Transverse colon (tissue), 4 donors: ENCODE measurements at regions not wholly inside any gene's neighbourhood (a gene's known extent, or its start where the extent isn't known, plus 50 kb on each side); places are given as distances from the start of the nearest gene placed in this dataset.

ENCODE experiments used
- DNase-seq: peaks from one replicate; pipeline ENCODE4 v3.0.0-alpha.2; 2019
- H3K27ac ChIP-seq, 4 donors: fragments of 200-600 bp; sonication (generic); 2 replicates each; pipeline ENCODE4 v1.5.1; 2016 to 2018; ENCODE audit warnings: inconsistent platforms in 4 of 4
- H3K27me3 ChIP-seq: fragments of 200-600 bp; sonication (generic); 2 replicates; pipeline ENCODE4 v1.5.1; 2017; ENCODE audit warnings: inconsistent platforms
- H3K36me3 ChIP-seq, 4 donors: fragments of 200-600 bp; sonication (generic); 2 replicates each; pipeline ENCODE4 v1.5.1; 2017 to 2019; ENCODE audit warnings: inconsistent platforms in 4 of 4
- H3K4me1 ChIP-seq, 4 donors: fragments of 200-600 bp; sonication (generic); 2 replicates each; pipeline ENCODE4 v1.5.1; 2017 to 2020; ENCODE audit warnings: inconsistent platforms in 4 of 4
- H3K4me3 ChIP-seq, 4 donors: fragments of 200-600 bp; sonication (generic); 1 replicate in 1 of 4; 2 replicates in 3 of 4; pipeline versions ENCODE4 v1.5.1 to v1.6.1; 2017 to 2019; ENCODE audit warnings: inconsistent platforms in 4 of 4
- H3K9me3 ChIP-seq, 2 donors: fragments of 200-600 bp; sonication (generic); 2 replicates each; pipeline ENCODE4 v1.5.1; 2017 to 2019; ENCODE audit warnings: inconsistent platforms in 2 of 2
- CTCF ChIP-seq, 5 experiments: fragments of 200-600 bp in 3 of 5; fragments of 450-650 bp in 2 of 5; sonication (generic) in 3 of 5; IDR thresholded peaks; 1 replicate in 2 of 5; 2 replicates in 3 of 5; pipeline ENCODE4 v1.5.1; 2016 to 2017; ENCODE audit warnings: antibody characterized with exemption in 5 of 5, inconsistent platforms in 3 of 5, mild to moderate bottlenecking in 2 of 5, moderate library complexity in 1 of 5
- EP300 ChIP-seq: sonication (generic); formaldehyde crosslinking; IDR thresholded peaks from one replicate; pipeline ENCODE4 v1.6.1; 2017; ENCODE audit warnings: antibody characterized with exemption, low read depth
- POLR2A ChIP-seq: fragments of 450-650 bp; IDR thresholded peaks from one replicate; pipeline ENCODE4 v1.6.1; 2016; ENCODE audit warnings: antibody characterized with exemption, mild to moderate bottlenecking, moderate library complexity
- POLR2AphosphoS5 ChIP-seq, 3 donors: sonication (generic); formaldehyde crosslinking; IDR thresholded peaks; one replicate each; pipeline ENCODE4 v1.6.1; 2016; ENCODE audit warnings: antibody characterized with exemption in 3 of 3
- WGBS, 2 donors: methylation state at CpG; one replicate each; pipeline ENCODE4 v1.1.5; 2018; ENCODE audit warnings: low coverage in 1 of 2; 5-methylcytosine and 5-hydroxymethylcytosine counted together
- in situ Hi-C, 4 donors: fragments of 200-750 bp; cut with MboI; loops; one replicate each; pipeline versions ENCODE4 v1.15.0 to v1.15.1; 2017; ENCODE audit warnings: low sequenced_read_pairs in 3 of 4, low pct_ligation_motif_present in 1 of 4, low pct_unique_long_range_greater_than_20kb in 1 of 4
- intact Hi-C: fragments of 100-400 bp; cut with DNase I; formaldehyde crosslinking; loops from one replicate; pipeline ENCODE4 v1.15.1; 2023; ENCODE audit warnings: low total_unique reads

GRCh38 chr2:180190851-180191250, 183.8 kb upstream of the CWC22 start:
- H3K27ac ChIP-seq, result no peak overlapping the region
- WGBS, 2 donors, result 75 to 87% methylated on average over 1 to 2 of the region's 2 CpGs
- no peaks in the 10 kb centered on the region for H3K27me3 ChIP-seq
- no peaks in the 10 kb centered on the region for H3K4me1 ChIP-seq
- H3K36me3 ChIP-seq, result no peaks in the 10 kb centered on the region
- no peaks in the 10 kb centered on the region for H3K9me3 ChIP-seq
- in situ Hi-C loops, result no loop called here
- intact Hi-C loops, result no loop called here
- no peak for TF ChIP-seq EP300
- no peak for TF ChIP-seq POLR2A
- no peak for TF ChIP-seq POLR2AphosphoS5 (IDR thresholded peaks at IDR 0.05)
- no peak for TF ChIP-seq CTCF (IDR thresholded peaks at IDR 0.05)
- no peak for DNase-seq
- H3K4me3 ChIP-seq, result no peak overlapping the region

- H3K4me1 ChIP-seq, result no peaks in the 10 kb centered on the region
- H3K9me3 ChIP-seq, result no peaks in the 10 kb centered on the region
- in situ Hi-C loops (no loop called here), intact Hi-C loops (no loop called here)
- no peaks in the 10 kb centered on the region for H3K36me3 ChIP-seq
- no peak for DNase-seq
- H3K27ac ChIP-seq, result no peak overlapping the region
- H3K27me3 ChIP-seq, result no peaks in the 10 kb centered on the region
- WGBS, 2 donors, result 65 to 80% methylated on average over 2 of the region's 2 CpGs
- no peak for TF ChIP-seq CTCF (IDR thresholded peaks at IDR 0.05)
- TF ChIP-seq POLR2A, result no peak
- TF ChIP-seq POLR2AphosphoS5 (IDR thresholded peaks at IDR 0.05), result no peak
- TF ChIP-seq EP300, result no peak
- no peak overlapping the region for H3K4me3 ChIP-seq
These were observed 180.5 kb upstream of the CWC22 start for GRCh38 chr2:180187611-180188010.

GRCh38 chr2:180184506-180184905, 177.4 kb upstream of the CWC22 start:
- H3K27ac ChIP-seq, result no peak overlapping the region
- 74 to 79% methylated on average over 2 of the region's 2 CpGs for WGBS, 2 donors
- in situ Hi-C loops, result no loop called here
- H3K4me3 ChIP-seq, result no peak overlapping the region
- H3K9me3 ChIP-seq, result no peaks in the 10 kb centered on the region
- no peaks in the 10 kb centered on the region for H3K36me3 ChIP-seq
- intact Hi-C loops, result no loop called here
- DNase-seq, result no peak
- TF ChIP-seq EP300 (no peak), POLR2AphosphoS5 (IDR thresholded peaks at IDR 0.05) (no peak), POLR2A (no peak), CTCF (IDR thresholded peaks at IDR 0.05) (no peak)
- H3K4me1 ChIP-seq, result no peaks in the 10 kb centered on the region
- no peaks in the 10 kb centered on the region for H3K27me3 ChIP-seq

- no peaks in the 10 kb centered on the region for H3K4me1 ChIP-seq
- H3K27ac ChIP-seq, result no peak overlapping the region
- WGBS, 2 donors, result 62 to 67% methylated on average over 2 of the region's 2 CpGs
- intact Hi-C loops (no loop called here), in situ Hi-C loops (no loop called here)
- H3K9me3 ChIP-seq, result no peaks in the 10 kb centered on the region
- TF ChIP-seq CTCF (IDR thresholded peaks at IDR 0.05), result no peak
- no peak for TF ChIP-seq POLR2A
- TF ChIP-seq POLR2AphosphoS5 (IDR thresholded peaks at IDR 0.05), result no peak
- no peak for TF ChIP-seq EP300
- H3K36me3 ChIP-seq, result no peaks in the 10 kb centered on the region
- H3K4me3 ChIP-seq, result no peak overlapping the region
- no peaks in the 10 kb centered on the region for H3K27me3 ChIP-seq
- no peak for DNase-seq
These were observed 173.4 kb upstream of the CWC22 start for GRCh38 chr2:180180511-180180910.
